Gastroesophageal sphincter (tissue), 4 donors: ENCODE measurements at regions not wholly inside any gene's neighbourhood (a gene's known extent, or its start where the extent isn't known, plus 50 kb on each side); places are given as distances from the start of the nearest gene placed in this dataset.

Source experiments
- ATAC-seq: fragments of 150-250 bp; one replicate; pipeline ENCODE4 v1.9.1; 2016; ENCODE audit warnings: mild to moderate bottlenecking, moderate library complexity
- H3K27ac ChIP-seq, 4 donors: fragments of 200-600 bp; sonication (generic) in 3 of 4; 1 replicate in 3 of 4; 2 replicates in 1 of 4; pipeline ENCODE4 v1.5.1; 2016 to 2019
- H3K27me3 ChIP-seq: fragments of 200-600 bp; sonication (generic); one replicate; pipeline ENCODE4 v1.5.1; 2019
- H3K36me3 ChIP-seq, 2 donors: fragments of 200-600 bp; sonication (generic); one replicate each; pipeline ENCODE4 v1.5.1; 2019; ENCODE audit warnings: control low read depth in 1 of 2
- H3K4me1 ChIP-seq, 3 donors: fragments of 200-600 bp; sonication (generic); 1 replicate in 2 of 3; 2 replicates in 1 of 3; pipeline ENCODE4 v1.5.1; 2016 to 2019; ENCODE audit warnings: control low read depth in 2 of 3
- H3K4me3 ChIP-seq, 2 donors: fragments of 200-600 bp; sonication (generic); one replicate each; pipeline ENCODE4 v1.5.1; 2019; ENCODE audit warnings: mild to moderate bottlenecking in 1 of 2, moderate library complexity in 1 of 2
- H3K9me3 ChIP-seq, 3 donors: fragments of 200-600 bp; sonication (generic); one replicate each; pipeline ENCODE4 v1.5.1; 2017 to 2019; ENCODE audit warnings: control low read depth in 2 of 3
- CTCF ChIP-seq, 4 experiments: fragments of 200-600 bp in 2 of 4; fragments of 450-650 bp in 2 of 4; sonication (generic) in 1 of 4; IDR thresholded peaks; one replicate each; pipeline ENCODE4 v1.5.1; 2017 to 2019; ENCODE audit warnings: antibody characterized with exemption in 4 of 4, mild to moderate bottlenecking in 2 of 4, moderate library complexity in 2 of 4
- EP300 ChIP-seq: sonication (generic); formaldehyde crosslinking; IDR thresholded peaks from one replicate; pipeline ENCODE4 v1.6.1; 2017; ENCODE audit warnings: antibody characterized with exemption, mild to moderate bottlenecking
- POLR2A ChIP-seq, 2 donors: fragments of 450-650 bp; IDR thresholded peaks; one replicate each; pipeline ENCODE4 v1.6.1; 2017; ENCODE audit warnings: antibody characterized with exemption in 2 of 2, mild to moderate bottlenecking in 2 of 2, moderate library complexity in 1 of 2
- POLR2AphosphoS5 ChIP-seq: sonication (generic); formaldehyde crosslinking; IDR thresholded peaks from one replicate; pipeline ENCODE4 v1.6.1; 2017; ENCODE audit warnings: antibody characterized with exemption
- WGBS, 2 donors: methylation state at CpG; one replicate each; pipeline ENCODE4 v1.1.5; 2018; ENCODE audit warnings: low coverage in 1 of 2; 5-methylcytosine and 5-hydroxymethylcytosine counted together
- small RNA-seq, 4 donors: library from RNA; depleted of rRNA; stranded (forward); fragments of <200 nt; gene quantifications; one replicate each; pipeline ENCODE3, GENCODE V24; 2016

GRCh38 chrX:82230013-82230412, 1028.1 kb downstream of the SH3BGRL start:
- Histone ChIP-seq H3K4me1 (no peaks in the 10 kb centered on the region), H3K9me3 (no peaks in the 10 kb centered on the region), H3K27me3 (no peaks in the 10 kb centered on the region), H3K27ac (no peak overlapping the region), H3K4me3 (no peak overlapping the region), H3K36me3 (no peaks in the 10 kb centered on the region)
- TF ChIP-seq POLR2AphosphoS5: no peak
- no peak for ATAC-seq
- WGBS, 2 donors: 30% methylated on average over 2 of the region's 3 CpGs; no CpG with 5 or more reads in 1 of the 2 donors

DNA sequence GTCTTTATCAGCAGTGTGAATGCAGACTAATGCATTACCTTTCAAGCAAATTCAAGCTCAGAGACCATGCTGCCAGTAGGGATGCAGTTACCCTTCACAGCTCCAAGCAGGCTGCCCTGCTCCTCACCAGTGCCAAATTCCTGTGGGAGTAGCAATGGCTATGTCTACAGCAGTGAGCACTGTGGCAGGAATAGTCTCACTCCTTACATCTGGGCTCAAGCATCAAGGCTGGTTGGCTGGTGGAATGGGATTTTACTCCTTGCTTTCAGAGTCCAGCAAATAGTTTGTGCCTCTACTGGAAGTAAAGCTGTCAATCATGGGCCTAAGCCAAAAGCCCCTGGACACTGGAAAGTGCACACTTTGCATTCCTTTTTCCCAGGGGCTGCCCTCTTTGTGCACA, 1030.8 kb downstream of the SH3BGRL start:
- Histone ChIP-seq H3K4me3 (no peak overlapping the region), H3K27me3 (no peaks in the 10 kb centered on the region), H3K36me3 (no peaks in the 10 kb centered on the region), H3K27ac (no peak overlapping the region), H3K9me3 (no peaks in the 10 kb centered on the region), H3K4me1 (no peaks in the 10 kb centered on the region)
- ATAC-seq: no peak
- TF ChIP-seq POLR2A (IDR thresholded peaks at IDR 0.05) (no peak), EP300 (no peak), POLR2AphosphoS5 (no peak), CTCF (IDR thresholded peaks at IDR 0.05) (no peak)

GRCh38 chrX:82237328-82237727, 1035.4 kb downstream of the SH3BGRL start:
- no peak overlapping the region for H3K4me3 ChIP-seq

More at GRCh38 chrX:82237328-82237727, 1035.4 kb downstream of the SH3BGRL start:
- Histone ChIP-seq H3K9me3 (peaks cover 0 to 10% (median 0%) of the 10 kb centered on the region in 3 donors), H3K36me3 (no peaks in the 10 kb centered on the region), H3K27me3 (no peaks in the 10 kb centered on the region), H3K27ac (no peak overlapping the region), H3K4me1 (no peaks in the 10 kb centered on the region)
- WGBS, 2 donors: 62% methylated on average over 1 of the region's 1 CpG; no CpG with 5 or more reads in 1 of the 2 donors
- ATAC-seq: no peak
- TF ChIP-seq EP300 (no peak), POLR2AphosphoS5 (no peak), POLR2A (IDR thresholded peaks at IDR 0.05) (no peak), CTCF (IDR thresholded peaks at IDR 0.05) (no peak)

Small RNA genes lying in the stretch of these regions (small RNA-seq; reads per million reads assigned to genes)
- gene RNU6-974P: 0 reads per million in 4 donors
